HG03469 (cell line): ENCODE measurements at regions not wholly inside any gene's neighbourhood (a gene's known extent, or its start where the extent isn't known, plus 50 kb on each side); places are given as distances from the start of the nearest gene placed in this dataset.

ENCODE experiments used
- ATAC-seq: cut with Tn5 transposase; IDR thresholded peaks from one replicate; pipeline ENCODE4 v1.9.1; 2021; ENCODE audit warnings: mild to moderate bottlenecking, moderate library complexity, moderate number of reproducible peaks; ENCODE audit not compliant: unreplicated experiment

DNA sequence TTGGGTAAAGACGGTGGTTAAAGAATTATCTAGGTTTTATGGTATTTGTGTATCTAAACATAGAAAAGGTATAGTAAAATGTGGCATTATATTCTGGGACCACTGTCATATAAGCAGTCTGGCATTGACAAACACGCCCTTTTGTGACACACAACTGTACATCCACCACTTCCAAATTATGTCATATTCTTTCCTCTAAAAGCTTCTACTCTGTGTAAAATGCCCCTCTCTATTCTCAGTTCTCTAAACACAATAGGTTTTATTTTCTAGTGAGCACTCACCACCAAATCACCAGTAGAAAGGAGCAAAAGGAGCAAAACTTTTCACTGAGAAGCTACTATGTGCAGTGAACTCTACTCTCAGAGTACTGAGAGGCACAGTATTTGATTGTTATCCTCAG is 88.1 kb upstream of the PIEZO2 start:
- no peak for ATAC-seq

GRCh38 chr18:11237066-11237465 is 87.7 kb upstream of the PIEZO2 start:
- ATAC-seq = no peak

DNA sequence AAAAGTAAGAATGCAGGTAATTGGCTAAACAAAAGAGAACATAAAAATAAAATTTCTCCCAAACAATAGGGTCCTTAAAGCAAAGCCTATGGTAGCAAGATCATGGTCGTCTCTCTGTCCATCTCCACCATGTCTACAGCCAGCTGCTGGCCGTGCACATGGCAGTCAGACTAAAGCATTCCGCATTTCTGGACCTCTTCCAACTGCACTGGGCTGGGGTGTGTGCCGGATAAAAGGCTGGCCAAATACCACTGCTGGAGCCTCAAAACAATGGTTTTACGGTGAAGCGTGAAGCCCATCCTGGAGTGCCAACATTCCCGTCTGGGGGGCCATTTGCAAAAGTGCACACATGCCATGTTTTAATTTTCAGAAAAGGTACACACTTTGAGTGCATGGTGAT is 74.8 kb upstream of the PIEZO2 start:
- no peak for ATAC-seq

DNA sequence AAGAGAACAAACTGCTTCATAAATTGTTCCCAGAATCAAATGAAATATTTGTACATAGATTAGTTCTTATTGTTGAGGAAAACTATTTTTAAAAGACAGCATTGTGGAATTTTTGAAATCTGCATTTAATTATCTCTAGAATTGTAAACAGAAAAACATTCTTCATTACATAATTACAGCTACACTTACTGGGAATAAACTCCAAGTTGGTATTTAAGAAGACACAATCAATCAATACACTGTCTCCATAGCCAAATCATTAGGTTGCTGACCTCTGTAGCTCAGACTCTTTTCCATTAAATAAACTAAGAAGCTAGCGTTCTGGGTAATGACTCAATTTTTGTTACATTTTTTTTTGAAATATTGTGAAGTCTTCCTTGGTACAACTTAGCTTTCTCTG is 70.2 kb upstream of the PIEZO2 start:
- no peak for ATAC-seq

- ATAC-seq = no peak
Observed at GRCh38 chr18:11215216-11215615, 65.8 kb upstream of the PIEZO2 start.

DNA sequence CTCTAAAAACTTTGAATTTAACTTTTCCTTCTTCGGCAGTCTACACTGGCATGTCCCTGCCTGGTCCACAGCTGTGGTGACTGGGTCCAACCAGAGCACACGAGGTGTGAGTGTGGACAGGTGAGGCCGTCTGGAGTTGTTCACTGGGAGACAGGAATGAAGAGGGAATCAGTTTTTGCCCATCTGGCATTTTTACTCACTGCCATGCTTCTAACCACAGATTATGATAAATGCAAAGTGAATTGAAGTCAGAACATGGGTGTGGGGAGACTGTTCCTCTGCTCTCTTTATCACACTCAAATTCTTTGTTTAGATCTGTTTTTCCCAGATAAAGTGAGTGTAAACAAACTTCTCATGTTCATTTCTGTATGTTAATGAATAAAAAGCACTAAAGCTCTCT is 54.7 kb upstream of the PIEZO2 start:
- no peak for ATAC-seq

GRCh38 chr18:11199477-11199876 is 50.1 kb upstream of the PIEZO2 start:
- ATAC-seq = no peak
